ENCODE measurements at regions not wholly inside any gene's neighbourhood (a gene's known extent, or its start where the extent isn't known, plus 50 kb on each side); places are given as distances from the start of the nearest gene placed in this dataset.
A peak's percentile ranks its signal among the peaks of the same experiment; 100 is the strongest.

- peak; percentile 79 for TF ChIP-seq CEBPB (IDR thresholded peaks at IDR 0.05; ENCODE audit: borderline replicate concordance, low read depth, low read length)
- TF ChIP-seq ZNF407 (CRISPR knock-in tag; IDR thresholded peaks at IDR 0.05; ENCODE audit: not compliant biosample characterization) = no peak
- TF ChIP-seq, protein P1, sequence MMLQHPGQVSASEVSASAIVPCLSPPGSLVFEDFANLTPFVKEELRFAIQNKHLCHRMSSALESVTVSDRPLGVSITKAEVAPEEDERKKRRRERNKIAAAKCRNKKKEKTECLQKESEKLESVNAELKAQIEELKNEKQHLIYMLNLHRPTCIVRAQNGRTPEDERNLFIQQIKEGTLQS (CRISPR knock-in tag; IDR thresholded peaks at IDR 0.05) = no peak
- TF ChIP-seq SOX6 (IDR thresholded peaks at IDR 0.05) = no peak
- peak; percentile 30; the same call in 1 of the 2 replicates for TF ChIP-seq SOX6 (CRISPR knock-in tag; IDR thresholded peaks at IDR 0.05)
- TF ChIP-seq ZNF746 (CRISPR knock-in tag; IDR thresholded peaks at IDR 0.05) = no peak
- TF ChIP-seq BCL6 (CRISPR knock-in tag; IDR thresholded peaks at IDR 0.05) = 0 out of 2 replicates have a peak, but pooled peaks have one; percentile 16
- TF ChIP-seq TCF7 (IDR thresholded peaks at IDR 0.05; ENCODE audit: low read depth) = peak; percentile 48; the same call in 1 of the 2 replicates
- TF ChIP-seq NFIC (IDR thresholded peaks at IDR 0.05; ENCODE audit: low read length) = 0 out of 2 replicates have a peak, but pooled peaks have one; percentile 34
- peak; percentile 53; the same call in 1 of the 2 replicates for TF ChIP-seq ONECUT2 (CRISPR knock-in tag; IDR thresholded peaks at IDR 0.05)
- peak; percentile 93 for TF ChIP-seq NR2F2 (IDR thresholded peaks at IDR 0.05; ENCODE audit: borderline replicate concordance, low read depth)
- peak; percentile 93 for TF ChIP-seq HHEX (CRISPR knock-in tag; IDR thresholded peaks at IDR 0.05)
- peak; percentile 25; the same call in 1 of the 2 replicates for TF ChIP-seq TBX2 (CRISPR knock-in tag; IDR thresholded peaks at IDR 0.05; ENCODE audit: borderline replicate concordance)
- TF ChIP-seq IRF2 (CRISPR knock-in tag; IDR thresholded peaks at IDR 0.05) = no peak
- peak; percentile 50; the same call in 1 of the 2 replicates for TF ChIP-seq FOXJ3 (CRISPR knock-in tag; IDR thresholded peaks at IDR 0.05; ENCODE audit: borderline replicate concordance)
- TF ChIP-seq, protein P2, sequence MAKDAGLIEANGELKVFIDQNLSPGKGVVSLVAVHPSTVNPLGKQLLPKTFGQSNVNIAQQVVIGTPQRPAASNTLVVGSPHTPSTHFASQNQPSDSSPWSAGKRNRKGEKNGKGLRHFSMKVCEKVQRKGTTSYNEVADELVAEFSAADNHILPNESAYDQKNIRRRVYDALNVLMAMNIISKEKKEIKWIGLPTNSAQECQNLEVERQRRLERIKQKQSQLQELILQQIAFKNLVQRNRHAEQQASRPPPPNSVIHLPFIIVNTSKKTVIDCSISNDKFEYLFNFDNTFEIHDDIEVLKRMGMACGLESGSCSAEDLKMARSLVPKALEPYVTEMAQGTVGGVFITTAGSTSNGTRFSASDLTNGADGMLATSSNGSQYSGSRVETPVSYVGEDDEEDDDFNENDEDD (CRISPR knock-in tag; IDR thresholded peaks at IDR 0.05; ENCODE audit: borderline replicate concordance) = no peak
- no peak for TF ChIP-seq ZFP82 (CRISPR knock-in tag; IDR thresholded peaks at IDR 0.05; ENCODE audit: borderline replicate concordance)
Observed at GRCh38 chr1:108033550-108033951, 68.6 kb upstream of the VAV3 start (continued).

All from HepG2 (cell line).